GM23338 (cell line): ENCODE measurements at regions not wholly inside any gene's neighbourhood (a gene's known extent, or its start where the extent isn't known, plus 50 kb on each side); places are given as distances from the start of the nearest gene placed in this dataset.

Experiments
- ATAC-seq: fragments of 200-7000 bp; cut with Tn5 transposase; 3 replicates; pipeline ENCODE4 v1.9.1; 2020
- DNase-seq: peaks from one replicate; pipeline ENCODE4 v3.0.0-alpha.2; 2015; ENCODE audit warnings: low spot score
- H2AFZ ChIP-seq: fragments of 200-600 bp; sonication (generic); 2 replicates; pipeline ENCODE4 v1.8.0; 2016; ENCODE audit warnings: antibody characterized with exemption, mild to moderate bottlenecking, moderate library complexity
- H3F3A ChIP-seq: fragments of 200-600 bp; sonication (generic); replicated peaks from 2 replicates; pipeline ENCODE4 v1.8.0; 2017; ENCODE audit warnings: antibody characterized with exemption, mixed run types, low read depth
- H3K27ac ChIP-seq: fragments of 200-600 bp; sonication (generic); 2 replicates; pipeline ENCODE4 v1.6.1; 2016; ENCODE audit warnings: low read depth
- H3K27me3 ChIP-seq: fragments of 200-600 bp; sonication (generic); 2 replicates; pipeline ENCODE4 v1.8.0; 2016; ENCODE audit warnings: mild to moderate bottlenecking, mixed run types, moderate library complexity; ENCODE audit not compliant: insufficient read depth
- H3K36me3 ChIP-seq: fragments of 200-600 bp; sonication (generic); 2 replicates; pipeline ENCODE4 v1.8.0; 2016; ENCODE audit warnings: mild to moderate bottlenecking; ENCODE audit not compliant: insufficient read depth
- H3K4me1 ChIP-seq: fragments of 200-600 bp; sonication (generic); 2 replicates; pipeline ENCODE4 v1.8.0; 2016; ENCODE audit warnings: mild to moderate bottlenecking, moderate library complexity; ENCODE audit not compliant: insufficient read depth
- H3K4me2 ChIP-seq: fragments of 200-600 bp; sonication (generic); 2 replicates; pipeline ENCODE4 v1.7.1; 2017; ENCODE audit warnings: mixed run types
- H3K4me3 ChIP-seq: fragments of 200-600 bp; sonication (generic); 2 replicates; pipeline ENCODE4 v1.6.1; 2016; ENCODE audit warnings: mixed run types
- H3K79me2 ChIP-seq: fragments of 200-600 bp; sonication (generic); replicated peaks from 2 replicates; pipeline ENCODE4 v1.8.0; 2017; ENCODE audit warnings: mild to moderate bottlenecking; ENCODE audit not compliant: insufficient read depth
- H3K9me2 ChIP-seq: fragments of 200-600 bp; sonication (generic); 2 replicates; pipeline ENCODE4 v1.8.0; 2017; ENCODE audit not compliant: insufficient read depth
- H4K20me1 ChIP-seq: fragments of 200-600 bp; sonication (generic); replicated peaks from 2 replicates; pipeline ENCODE4 v1.8.0; 2017; ENCODE audit warnings: mild to moderate bottlenecking; ENCODE audit not compliant: insufficient read depth
- H3K27ac Mint-ChIP-seq: 2 replicates; pipeline ENCODE4 v1.8.0; 2020; ENCODE audit warnings: inconsistent platforms, mild to moderate bottlenecking, moderate library complexity, mixed read lengths
- H3K27me3 Mint-ChIP-seq: 3 replicates; pipeline ENCODE4 v1.8.0; 2022; ENCODE audit warnings: low read depth, mild to moderate bottlenecking, moderate library complexity, mixed read lengths, inconsistent platforms; ENCODE audit not compliant: insufficient read depth, poor library complexity
- H3K36me3 Mint-ChIP-seq: 3 replicates; pipeline ENCODE4 v1.8.0; 2021; ENCODE audit warnings: low read depth, mild to moderate bottlenecking, inconsistent platforms, moderate library complexity, mixed read lengths
- H3K4me1 Mint-ChIP-seq: 3 replicates; pipeline ENCODE4 v1.8.0; 2020; ENCODE audit warnings: mild to moderate bottlenecking, inconsistent platforms, mixed read lengths
- H3K4me3 Mint-ChIP-seq: 3 replicates; pipeline ENCODE4 v1.8.0; 2021; ENCODE audit warnings: moderate library complexity, mild to moderate bottlenecking, inconsistent platforms, mixed read lengths
- H3K9me3 Mint-ChIP-seq: 3 replicates; pipeline ENCODE4 v1.8.0; 2020; ENCODE audit warnings: moderate library complexity, mild to moderate bottlenecking, inconsistent platforms, mixed read lengths
- CREB1 ChIP-seq: fragments of 250-450 bp; sonication (Bioruptor Pico); IDR thresholded peaks from 2 replicates; pipeline ENCODE4 v1.5.0; 2020; ENCODE audit warnings: low read depth, mild to moderate bottlenecking, moderate library complexity
- CTCF ChIP-seq, 2 experiments: fragments of 200-600 bp in 1 of 2; sonication (generic) in 1 of 2; conservative IDR thresholded peaks; 2 replicates each; pipeline versions ENCODE4 v1.5.1 to v1.6.1; 2016 to 2017; ENCODE audit warnings: antibody characterized with exemption in 2 of 2, low read depth in 2 of 2, mild to moderate bottlenecking in 2 of 2, moderate library complexity in 1 of 2
- ETS1 ChIP-seq: IDR thresholded peaks from 2 replicates; pipeline ENCODE4 v1.6.1; 2016; ENCODE audit warnings: antibody characterized with exemption
- EZH2 ChIP-seq: fragments of 200-600 bp; sonication (generic); IDR thresholded peaks from one replicate; pipeline ENCODE4 v1.8.0; 2017; ENCODE audit warnings: antibody characterized with exemption, mild to moderate bottlenecking, low read depth; ENCODE audit not compliant: unreplicated experiment
- EZH2phosphoT487 ChIP-seq: fragments of 200-600 bp; sonication (generic); IDR thresholded peaks from one replicate; pipeline ENCODE4 v1.8.1; 2018; ENCODE audit warnings: antibody characterized with exemption; ENCODE audit not compliant: unreplicated experiment
- JUNB ChIP-seq: IDR thresholded peaks from one replicate; pipeline ENCODE4 v1.6.1; 2016; ENCODE audit warnings: antibody characterized with exemption; ENCODE audit not compliant: unreplicated experiment
- NANOG ChIP-seq: IDR thresholded peaks from 2 replicates; pipeline ENCODE4 v1.6.1; 2016; ENCODE audit warnings: antibody characterized with exemption, borderline replicate concordance
- POLR2AphosphoS5 ChIP-seq: IDR thresholded peaks from 2 replicates; pipeline ENCODE4 v1.6.1; 2016; ENCODE audit warnings: antibody characterized with exemption, low read depth
- REST ChIP-seq: IDR thresholded peaks from one replicate; pipeline ENCODE4 v1.6.1; 2018; ENCODE audit warnings: antibody characterized with exemption; ENCODE audit not compliant: unreplicated experiment
- STAT1 ChIP-seq: IDR thresholded peaks from one replicate; pipeline ENCODE4 v1.6.1; 2016; ENCODE audit warnings: antibody characterized with exemption; ENCODE audit not compliant: unreplicated experiment
- ZNF114 ChIP-seq: fragments of 250-450 bp; sonication (Bioruptor Pico); IDR thresholded peaks from 2 replicates; pipeline ENCODE4 v1.5.0; 2020; ENCODE audit warnings: mild to moderate bottlenecking, moderate library complexity

GRCh38 chr11:133718238-133718637 lies 127.1 kb downstream of the SPATA19 start:
- no peak overlapping the region for H3K4me2 ChIP-seq
- no peak overlapping the region for H3K4me3 ChIP-seq
- Mint-ChIP-seq H3K27me3 (peaks cover 12% of the 10 kb centered on the region), H3K36me3 (no peaks in the 10 kb centered on the region), H3K4me3 (no peak overlapping the region), H3K9me3 (no peaks in the 10 kb centered on the region), H3K27ac (no peak overlapping the region), H3K4me1 (peaks cover 21% of the 10 kb centered on the region)
- TF ChIP-seq STAT1 (no peak), ETS1 (no peak), ZNF114 (no peak), CTCF (conservative IDR thresholded peaks at IDR 0.05; ENCODE audit: low read depth in 2 of 2) (no peak), EZH2phosphoT487 (no peak)
- no peaks in the 10 kb centered on the region for H3K79me2 ChIP-seq
- no peak for DNase-seq
- ATAC-seq: no peak
- no peaks in the 10 kb centered on the region for H3K9me2 ChIP-seq
- H3F3A ChIP-seq: no peaks in the 10 kb centered on the region
- no peaks in the 10 kb centered on the region for H3K4me1 ChIP-seq
- H4K20me1 ChIP-seq: no peaks in the 10 kb centered on the region
- H3K27me3 ChIP-seq: peaks cover 3% of the 10 kb centered on the region; the same call in 1 of the 2 replicates
- no peak overlapping the region for H2AFZ ChIP-seq
- no peak overlapping the region for H3K27ac ChIP-seq
- H3K36me3 ChIP-seq: no peaks in the 10 kb centered on the region

- H4K20me1 ChIP-seq: no peaks in the 10 kb centered on the region
- H3K9me2 ChIP-seq: no peaks in the 10 kb centered on the region
- no peak overlapping the region for H3K27ac Mint-ChIP-seq
- H3F3A ChIP-seq: no peaks in the 10 kb centered on the region
- no peaks in the 10 kb centered on the region for H3K9me3 Mint-ChIP-seq
- H3K4me1 Mint-ChIP-seq: peaks cover 21% of the 10 kb centered on the region
- peaks cover 18% of the 10 kb centered on the region for H3K27me3 Mint-ChIP-seq
- no peak overlapping the region for H3K27ac ChIP-seq
- peaks cover 14% of the 10 kb centered on the region for H3K4me1 ChIP-seq
- H3K27me3 ChIP-seq: peaks cover 5% of the 10 kb centered on the region
- H3K79me2 ChIP-seq: no peaks in the 10 kb centered on the region
- no peak overlapping the region for H3K4me3 ChIP-seq
- TF ChIP-seq NANOG: no peak
- no peak for TF ChIP-seq EZH2
- TF ChIP-seq CREB1 (CRISPR knock-in tag): no peak
- TF ChIP-seq EZH2phosphoT487: no peak
- H2AFZ ChIP-seq: no peak overlapping the region
- no peak for DNase-seq
- H3K4me3 Mint-ChIP-seq: no peak overlapping the region
- H3K36me3 ChIP-seq: no peaks in the 10 kb centered on the region
- H3K4me2 ChIP-seq: no peak overlapping the region
- H3K36me3 Mint-ChIP-seq: no peaks in the 10 kb centered on the region
- ATAC-seq: no peak
Observed at GRCh38 chr11:133716602-133717001, 128.7 kb downstream of the SPATA19 start.

- H3K4me3 Mint-ChIP-seq: no peak overlapping the region
- no peaks in the 10 kb centered on the region for H3K9me2 ChIP-seq
- H3K4me2 ChIP-seq: no peak overlapping the region
- no peak overlapping the region for H3K4me3 ChIP-seq
- no peak overlapping the region for H3K27ac Mint-ChIP-seq
- H3K36me3 Mint-ChIP-seq: no peaks in the 10 kb centered on the region
- H3K4me1 ChIP-seq: peaks cover 24% of the 10 kb centered on the region
- no peak overlapping the region for H2AFZ ChIP-seq
- H3K4me1 Mint-ChIP-seq: peaks cover 21% of the 10 kb centered on the region
- ATAC-seq (no peak), DNase-seq (no peak)
- no peaks in the 10 kb centered on the region for H3K9me3 Mint-ChIP-seq
- H3K27me3 ChIP-seq: peaks cover 5% of the 10 kb centered on the region
- H3F3A ChIP-seq: no peaks in the 10 kb centered on the region
- no peak overlapping the region for H3K27ac ChIP-seq
- H4K20me1 ChIP-seq: no peaks in the 10 kb centered on the region
- no peaks in the 10 kb centered on the region for H3K36me3 ChIP-seq
- peaks cover 18% of the 10 kb centered on the region for H3K27me3 Mint-ChIP-seq
- H3K79me2 ChIP-seq: no peaks in the 10 kb centered on the region
- TF ChIP-seq STAT1 (no peak), JUNB (no peak), EZH2 (no peak), CREB1 (CRISPR knock-in tag) (no peak), EZH2phosphoT487 (no peak), NANOG (no peak), REST (no peak), POLR2AphosphoS5 (no peak), CTCF (conservative IDR thresholded peaks at IDR 0.05; ENCODE audit: low read depth in 2 of 2) (no peak)
Observed at GRCh38 chr11:133715602-133716001, 129.7 kb downstream of the SPATA19 start.
